HEK293T (cell line): ENCODE measurements at regions not wholly inside any gene's neighbourhood (a gene's known extent, or its start where the extent isn't known, plus 50 kb on each side); places are given as distances from the start of the nearest gene placed in this dataset.

ENCODE experiments used
- CTCF ChIA-PET: fragments of 350-600 bp; formaldehyde crosslinking; extraction: SDS; loops from one replicate; lab custom pipeline; 2021; ENCODE audit warnings: antibody characterized with exemption, inconsistent platforms; lab: Yijun Ruan, JAX
- POLR2A ChIA-PET: fragments of 350-600 bp; formaldehyde crosslinking; extraction: SDS; loops from one replicate; lab custom pipeline; 2020; ENCODE audit warnings: antibody characterized with exemption, inconsistent platforms; lab: Yijun Ruan, JAX
- DNase-seq: peaks from one replicate; pipeline ENCODE4 v3.0.0; 2012; ENCODE audit warnings: mixed read lengths; ENCODE audit errors: extremely low spot score
- ARNT ChIP-seq: fragments of 450-650 bp; IDR thresholded peaks from 2 replicates; pipeline ENCODE4 v1.6.1; 2017; ENCODE audit warnings: mild to moderate bottlenecking
- BHLHE40 ChIP-seq: fragments of 450-650 bp; IDR thresholded peaks from 2 replicates; pipeline ENCODE4 v1.6.1; 2016; ENCODE audit warnings: mild to moderate bottlenecking, moderate library complexity, borderline replicate concordance
- CTBP1 ChIP-seq: fragments of 450-650 bp; IDR thresholded peaks from 2 replicates; pipeline ENCODE4 v1.6.1; 2016; ENCODE audit warnings: borderline replicate concordance
- ELF4 ChIP-seq: fragments of 450-650 bp; IDR thresholded peaks from 2 replicates; pipeline ENCODE4 v1.6.1; 2017; ENCODE audit warnings: antibody characterized with exemption
- FOXA1 ChIP-seq: fragments of 450-650 bp; IDR thresholded peaks from 2 replicates; pipeline ENCODE4 v1.6.1; 2016; ENCODE audit warnings: mild to moderate bottlenecking
- FOXK2 ChIP-seq: fragments of 450-650 bp; IDR thresholded peaks from 2 replicates; pipeline ENCODE4 v1.6.1; 2016; ENCODE audit warnings: mild to moderate bottlenecking
- FOXM1 ChIP-seq: fragments of 450-650 bp; IDR thresholded peaks from 2 replicates; pipeline ENCODE4 v1.6.1; 2017; ENCODE audit warnings: mild to moderate bottlenecking, borderline replicate concordance
- HDGF ChIP-seq: fragments of 450-650 bp; IDR thresholded peaks from 2 replicates; pipeline ENCODE4 v1.6.1; 2017; ENCODE audit warnings: antibody characterized with exemption, borderline replicate concordance
- L3MBTL2 ChIP-seq: fragments of 450-650 bp; conservative IDR thresholded peaks from 2 replicates; pipeline ENCODE4 v1.6.1; 2016; ENCODE audit warnings: mild to moderate bottlenecking
- LEF1 ChIP-seq: fragments of 450-650 bp; IDR thresholded peaks from 2 replicates; pipeline ENCODE4 v1.6.1; 2017; ENCODE audit warnings: mild to moderate bottlenecking, borderline replicate concordance
- NFRKB ChIP-seq: fragments of 450-650 bp; IDR thresholded peaks from 2 replicates; pipeline ENCODE4 v1.6.1; 2016; ENCODE audit warnings: mild to moderate bottlenecking, moderate library complexity
- PKNOX1 ChIP-seq: fragments of 450-650 bp; IDR thresholded peaks from 2 replicates; pipeline ENCODE4 v1.6.1; 2016
- SP1 ChIP-seq: fragments of 450-650 bp; IDR thresholded peaks from 2 replicates; pipeline ENCODE4 v1.6.1; 2017
- SUZ12 ChIP-seq: fragments of 450-650 bp; IDR thresholded peaks from 2 replicates; pipeline ENCODE4 v1.6.1; 2016; ENCODE audit warnings: mild to moderate bottlenecking
- TARDBP ChIP-seq: fragments of 450-650 bp; IDR thresholded peaks from 2 replicates; pipeline ENCODE4 v1.6.1; 2016
- ZNF384 ChIP-seq: fragments of 450-650 bp; IDR thresholded peaks from 2 replicates; pipeline ENCODE4 v1.6.1; 2016

DNA sequence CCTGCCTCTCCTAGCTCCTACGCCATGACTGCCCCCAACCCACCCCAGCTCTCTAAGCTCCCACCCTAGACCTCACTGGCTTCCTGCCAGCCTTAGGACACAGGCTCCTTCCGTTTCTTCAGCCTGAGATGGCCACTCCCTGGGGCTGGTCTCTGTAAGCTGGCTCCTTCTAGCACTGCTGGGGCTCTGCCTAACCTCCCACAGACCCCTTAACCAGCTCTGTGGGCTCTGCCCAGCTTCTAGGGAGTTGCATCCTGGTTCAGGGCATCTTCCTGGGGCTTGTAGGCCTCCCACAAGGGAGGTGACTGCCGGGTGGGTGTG is 478.6 kb upstream of the KLF6 start:
- POLR2A ChIA-PET = interaction anchor here (1.0 kb wide), 1 partner anchor 91 kb away, joined by 3 read pairs; no protein-coding TSS in a partner anchor
- CTCF ChIA-PET = interaction anchor here (0.5 kb wide), 1 partner anchor 54 kb away, joined by 4 read pairs; no protein-coding TSS in a partner anchor
- DNase-seq = no peak
- TF ChIP-seq PKNOX1 (no peak), ARNT (no peak), CTBP1 (no peak), ZNF384 (no peak), HDGF (no peak), NFRKB (no peak), BHLHE40 (no peak), FOXA1 (no peak), TARDBP (no peak), FOXM1 (no peak), ELF4 (no peak), SUZ12 (no peak), LEF1 (no peak), L3MBTL2 (no peak), FOXK2 (no peak), SP1 (no peak)

GRCh38 chr10:4262870-4263600 is 478.0 kb upstream of the KLF6 start:
- TF ChIP-seq BHLHE40 (no peak), L3MBTL2 (no peak), CTBP1 (no peak), TARDBP (no peak), FOXM1 (no peak), SUZ12 (no peak), ZNF384 (no peak)
- ChIA-PET CTCF (interaction anchor here (0.5 kb wide), 1 partner anchor 54 kb away, joined by 4 read pairs; no protein-coding TSS in a partner anchor), POLR2A (no interaction called here)
- no peak for DNase-seq

- TF ChIP-seq CTBP1 = no peak
- TF ChIP-seq TARDBP = no peak
- POLR2A ChIA-PET = no interaction called here
- DNase-seq = no peak
- CTCF ChIA-PET = no interaction called here
These were observed 477.4 kb upstream of the KLF6 start for GRCh38 chr10:4262449-4262848.

- TF ChIP-seq ZNF384 = no peak
- no peak for TF ChIP-seq BHLHE40
- 0 out of 2 replicates have a peak, but pooled peaks have one; percentile 23 for TF ChIP-seq PKNOX1
- DNase-seq = no peak
- CTCF ChIA-PET = no interaction called here
- POLR2A ChIA-PET = no interaction called here
These were observed 475.6 kb upstream of the KLF6 start for GRCh38 chr10:4260483-4261124.

- ChIA-PET CTCF (no interaction called here), POLR2A (no interaction called here)
- DNase-seq = no peak
- no peak for TF ChIP-seq TARDBP
- TF ChIP-seq PKNOX1 = no peak
- no peak for TF ChIP-seq FOXM1
- TF ChIP-seq LEF1 = no peak
- TF ChIP-seq NFRKB = no peak
- TF ChIP-seq HDGF = no peak
- TF ChIP-seq ZNF384 = no peak
- TF ChIP-seq ARNT = no peak
- no peak for TF ChIP-seq FOXA1
- TF ChIP-seq FOXK2 = no peak
- no peak for TF ChIP-seq BHLHE40
- no peak for TF ChIP-seq SP1
- no peak for TF ChIP-seq ELF4
- TF ChIP-seq L3MBTL2 = no peak
- TF ChIP-seq CTBP1 = no peak
These were observed 473.0 kb upstream of the KLF6 start for GRCh38 chr10:4257939-4258465.

GRCh38 chr10:4256971-4257370 is 472.0 kb upstream of the KLF6 start:
- TF ChIP-seq BHLHE40 (no peak), NFRKB (no peak), SP1 (no peak), FOXK2 (no peak), TARDBP (no peak), SUZ12 (no peak), FOXM1 (no peak), LEF1 (no peak), L3MBTL2 (no peak), HDGF (no peak), CTBP1 (no peak)
- ChIA-PET POLR2A (no interaction called here), CTCF (no interaction called here)
- no peak for DNase-seq
